ENCODE measurements at regions not wholly inside any gene's neighbourhood (a gene's known extent, or its start where the extent isn't known, plus 50 kb on each side); places are given as distances from the start of the nearest gene placed in this dataset.

DNA sequence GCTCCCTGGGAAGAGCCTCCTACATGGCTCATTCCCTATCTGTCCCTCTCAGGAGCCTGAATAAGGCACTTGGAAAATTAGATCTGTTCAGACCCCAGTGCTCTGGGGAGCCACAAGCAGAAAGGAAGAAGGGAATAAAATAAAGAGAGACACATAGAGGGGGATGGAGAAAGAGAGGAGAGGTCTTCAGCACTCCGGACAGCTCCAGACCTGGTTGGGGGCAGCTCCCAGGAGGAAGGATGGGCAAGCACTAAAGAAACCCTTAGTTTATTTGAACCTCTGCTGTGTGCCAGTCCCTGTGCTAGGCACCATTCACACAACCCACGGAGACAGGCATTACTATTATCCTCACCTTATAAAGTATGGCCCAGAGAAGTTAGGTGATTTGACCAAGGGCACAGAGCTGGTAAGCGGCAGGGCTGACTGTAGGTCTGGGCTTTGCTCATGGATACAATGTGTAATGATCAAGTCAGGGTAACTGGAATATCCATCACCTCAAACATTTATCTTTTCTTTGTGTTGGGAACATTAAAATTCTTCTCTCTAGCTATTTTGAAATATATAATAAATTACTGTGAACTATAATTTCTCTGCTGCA lies 53.7 kb upstream of the LRRC32 start:
- TF ChIP-seq, protein P1, sequence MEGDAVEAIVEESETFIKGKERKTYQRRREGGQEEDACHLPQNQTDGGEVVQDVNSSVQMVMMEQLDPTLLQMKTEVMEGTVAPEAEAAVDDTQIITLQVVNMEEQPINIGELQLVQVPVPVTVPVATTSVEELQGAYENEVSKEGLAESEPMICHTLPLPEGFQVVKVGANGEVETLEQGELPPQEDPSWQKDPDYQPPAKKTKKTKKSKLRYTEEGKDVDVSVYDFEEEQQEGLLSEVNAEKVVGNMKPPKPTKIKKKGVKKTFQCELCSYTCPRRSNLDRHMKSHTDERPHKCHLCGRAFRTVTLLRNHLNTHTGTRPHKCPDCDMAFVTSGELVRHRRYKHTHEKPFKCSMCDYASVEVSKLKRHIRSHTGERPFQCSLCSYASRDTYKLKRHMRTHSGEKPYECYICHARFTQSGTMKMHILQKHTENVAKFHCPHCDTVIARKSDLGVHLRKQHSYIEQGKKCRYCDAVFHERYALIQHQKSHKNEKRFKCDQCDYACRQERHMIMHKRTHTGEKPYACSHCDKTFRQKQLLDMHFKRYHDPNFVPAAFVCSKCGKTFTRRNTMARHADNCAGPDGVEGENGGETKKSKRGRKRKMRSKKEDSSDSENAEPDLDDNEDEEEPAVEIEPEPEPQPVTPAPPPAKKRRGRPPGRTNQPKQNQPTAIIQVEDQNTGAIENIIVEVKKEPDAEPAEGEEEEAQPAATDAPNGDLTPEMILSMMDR (conservative IDR thresholded peaks at IDR 0.05) = no peak
- no peak for TF ChIP-seq EZH2 (IDR thresholded peaks at IDR 0.05; ENCODE audit: low read depth)

Data from PC-9 (cell line).